GM18502 (cell line): ENCODE measurements at regions not wholly inside any gene's neighbourhood (a gene's known extent, or its start where the extent isn't known, plus 50 kb on each side); places are given as distances from the start of the nearest gene placed in this dataset.

Experiments
- ATAC-seq: cut with Tn5 transposase; IDR thresholded peaks from one replicate; pipeline ENCODE4 v1.9.1; 2021; ENCODE audit warnings: mild to moderate bottlenecking; ENCODE audit not compliant: unreplicated experiment, poor library complexity

DNA sequence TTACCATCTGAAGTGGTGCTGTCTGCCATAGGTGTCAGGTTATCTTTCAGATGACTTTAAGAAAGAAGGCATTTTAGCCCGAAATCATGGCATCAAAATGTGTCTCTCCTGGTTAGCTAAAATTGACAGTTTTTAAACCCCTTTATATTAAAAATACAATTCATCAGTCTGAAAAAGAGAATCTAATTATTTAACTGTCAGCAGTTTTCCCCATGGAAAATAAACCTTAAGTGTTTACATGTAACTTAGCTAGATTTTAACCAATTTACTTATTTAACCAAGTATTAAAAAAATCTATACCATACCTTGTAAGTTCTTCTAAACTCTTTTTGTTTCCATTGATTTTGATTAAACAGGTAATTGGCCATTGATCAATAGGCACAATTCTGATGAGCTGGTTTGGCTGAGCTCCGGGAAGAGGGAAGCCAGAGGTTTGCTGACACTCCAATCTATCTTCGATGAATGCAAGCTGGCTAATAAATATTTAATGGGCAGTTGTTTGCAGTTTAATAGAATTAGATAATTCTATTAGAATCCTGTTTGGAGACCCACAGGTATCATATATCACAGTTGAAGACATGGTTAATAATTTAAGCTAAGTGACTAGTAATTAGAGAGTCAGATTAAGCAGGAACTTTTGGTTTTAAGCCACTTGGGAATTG lies 114.0 kb downstream of the MAT2B start:
- ATAC-seq: no peak

DNA sequence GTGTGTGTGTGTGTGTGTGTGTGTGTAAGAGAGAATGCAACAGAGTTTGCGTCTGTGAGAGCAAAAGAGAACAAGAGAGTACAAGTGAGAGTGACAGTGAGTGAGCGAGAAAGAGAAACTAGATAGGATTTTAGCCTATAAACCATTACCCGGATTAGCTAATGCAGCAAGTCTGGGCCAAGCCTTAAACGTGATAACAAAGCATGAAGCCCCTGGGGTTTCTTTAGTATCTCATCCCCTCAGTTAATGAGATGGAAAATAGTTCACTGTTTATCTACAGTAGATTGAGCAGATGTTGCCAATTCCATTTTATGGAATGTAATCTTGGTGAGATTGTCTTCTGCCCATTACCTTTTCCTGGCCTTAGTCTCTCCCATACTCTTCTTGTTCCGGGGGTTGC lies 114.5 kb downstream of the MAT2B start:
- ATAC-seq: no peak

DNA sequence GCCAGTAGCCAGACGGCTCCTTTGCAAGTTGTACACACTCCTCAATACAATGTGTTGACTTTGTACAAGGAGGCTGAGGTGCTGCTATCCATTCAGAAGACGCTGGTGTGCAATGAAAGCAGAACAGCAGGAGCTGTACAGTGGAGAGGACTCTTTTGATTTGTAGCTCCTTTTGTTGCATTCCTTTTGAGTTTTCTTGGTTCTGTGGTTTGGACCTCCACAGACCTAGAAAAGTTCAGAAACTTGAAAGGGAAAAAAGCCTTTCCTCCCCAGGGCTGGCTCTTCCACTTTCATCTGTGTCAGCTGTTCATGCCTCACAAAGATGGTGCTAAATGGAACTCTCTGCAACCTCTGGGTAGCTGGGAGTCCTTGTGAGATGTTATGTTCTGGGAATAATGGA lies 117.4 kb downstream of the MAT2B start:
- no peak for ATAC-seq

DNA sequence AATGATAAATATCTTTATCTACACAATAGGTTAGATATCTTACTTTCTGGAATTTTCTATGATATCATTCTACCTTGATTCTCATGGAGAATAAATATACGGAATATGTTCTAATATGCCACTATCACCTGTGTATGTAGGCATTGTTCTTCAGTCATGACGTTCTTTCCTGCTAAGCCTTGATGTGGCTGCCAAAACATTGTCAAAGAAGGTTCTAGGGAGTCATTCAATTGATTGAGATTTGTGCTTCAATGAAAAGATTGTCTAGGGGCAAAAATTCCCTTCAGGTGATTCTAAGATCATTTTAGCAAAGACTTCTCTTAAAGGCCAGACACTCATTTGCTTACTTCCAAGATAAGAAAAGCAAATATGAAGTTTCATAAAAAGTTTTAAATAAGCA lies 118.1 kb downstream of the MAT2B start:
- ATAC-seq: no peak

DNA sequence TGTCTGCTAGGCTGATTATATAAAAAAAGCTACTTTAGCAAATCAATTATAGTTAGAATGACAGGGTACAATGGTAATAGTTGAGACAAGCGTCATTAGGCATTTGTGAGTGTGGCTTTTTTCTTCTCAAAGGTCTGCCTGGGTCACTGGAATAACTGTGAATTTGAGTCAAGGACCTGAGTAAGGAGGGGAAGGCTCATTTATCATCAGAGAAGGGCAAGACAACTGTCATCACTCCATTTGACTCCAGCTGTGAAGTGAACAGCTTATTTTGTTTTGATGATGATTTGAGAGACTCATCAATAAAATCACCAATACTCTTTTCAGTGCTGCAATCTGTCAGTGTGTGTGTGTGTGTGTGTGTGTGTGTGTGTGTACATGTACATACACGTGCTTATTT lies 118.6 kb downstream of the MAT2B start:
- ATAC-seq: no peak

DNA sequence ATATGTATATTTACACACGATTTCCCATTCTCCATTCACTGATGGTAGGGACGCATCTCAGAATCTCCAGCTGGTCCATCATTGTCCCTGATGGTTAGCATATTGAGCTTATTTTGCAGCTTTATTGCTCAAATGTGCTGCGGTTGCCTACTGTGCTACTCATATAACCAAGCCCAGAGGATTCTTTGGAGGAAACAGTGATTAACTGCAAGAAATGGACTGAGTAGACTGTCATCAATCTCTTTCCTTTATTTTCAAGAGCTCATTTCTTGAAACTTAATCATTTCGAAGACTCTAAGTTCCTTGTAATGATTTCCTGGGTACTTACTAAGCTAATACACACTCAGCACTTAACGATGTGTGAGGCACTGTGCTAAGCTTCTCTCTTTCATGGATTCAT lies 119.0 kb downstream of the MAT2B start:
- no peak for ATAC-seq

DNA sequence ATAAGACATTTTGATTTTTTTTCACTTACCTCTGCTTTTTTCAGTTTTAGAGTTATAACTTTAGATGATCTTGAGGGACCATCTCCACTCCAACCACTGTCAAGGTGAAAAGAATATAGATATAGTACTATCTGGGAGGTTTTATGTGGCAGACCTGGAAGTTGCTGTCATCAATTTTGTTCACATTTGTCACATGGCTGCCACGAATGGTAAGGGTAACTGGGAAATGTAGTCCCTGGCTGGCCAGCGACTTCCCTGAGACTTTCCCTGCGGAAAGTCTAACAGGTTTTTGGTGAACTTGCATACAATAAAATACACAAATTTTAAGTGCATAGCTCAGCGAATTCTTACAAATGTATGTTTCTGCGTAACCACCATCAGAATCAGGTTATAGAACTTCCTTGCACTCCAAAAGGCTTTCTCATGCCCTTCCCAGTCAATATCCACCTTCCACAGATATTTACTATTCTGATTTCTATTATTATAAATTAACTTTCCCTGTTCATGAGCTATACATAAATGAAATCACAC lies 121.5 kb downstream of the MAT2B start:
- ATAC-seq: no peak

DNA sequence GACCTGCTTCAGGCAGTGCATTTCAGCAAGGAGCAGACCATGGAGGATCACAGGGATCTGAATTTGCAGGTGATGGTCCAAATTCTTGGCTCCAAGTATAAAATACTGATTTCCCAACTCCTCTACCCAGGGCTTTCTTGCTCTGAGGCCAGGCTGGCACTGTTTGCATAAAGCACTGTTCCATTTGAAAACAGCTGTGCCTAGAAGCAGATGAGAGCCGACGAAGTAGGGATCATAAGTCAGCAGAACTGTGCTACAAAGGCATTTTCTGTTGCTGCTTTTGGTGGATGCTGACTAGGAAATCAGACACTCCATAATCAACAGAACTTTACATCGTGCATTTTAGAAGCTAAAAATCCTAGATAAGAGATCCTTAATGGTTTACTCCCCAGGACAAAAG lies 126.4 kb downstream of the MAT2B start:
- ATAC-seq: no peak

DNA sequence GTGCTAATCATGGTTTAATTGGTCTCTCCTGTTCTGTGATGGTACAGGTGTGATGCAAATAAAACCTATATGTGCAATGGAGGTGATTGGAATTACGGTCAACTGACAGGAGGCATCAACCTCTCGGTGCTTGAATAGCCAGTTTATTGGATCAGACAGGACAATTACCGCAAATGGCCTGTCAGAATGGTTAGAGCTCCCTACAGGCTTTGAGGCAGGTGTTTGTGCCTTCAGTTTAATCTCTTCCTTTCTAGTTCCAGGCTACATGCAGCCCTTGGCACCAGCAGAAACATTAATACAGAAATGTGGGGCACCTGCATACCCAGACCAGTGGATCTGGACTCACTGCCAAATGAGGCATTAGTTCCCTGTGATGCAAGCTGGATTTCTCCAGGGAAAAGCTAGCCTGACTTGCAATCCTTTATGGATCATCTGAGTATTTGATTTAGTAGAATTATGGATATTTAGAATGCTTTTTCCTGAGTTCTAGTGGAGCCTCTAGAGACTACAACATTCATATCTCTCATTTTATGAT lies 128.6 kb downstream of the MAT2B start:
- no peak for ATAC-seq

DNA sequence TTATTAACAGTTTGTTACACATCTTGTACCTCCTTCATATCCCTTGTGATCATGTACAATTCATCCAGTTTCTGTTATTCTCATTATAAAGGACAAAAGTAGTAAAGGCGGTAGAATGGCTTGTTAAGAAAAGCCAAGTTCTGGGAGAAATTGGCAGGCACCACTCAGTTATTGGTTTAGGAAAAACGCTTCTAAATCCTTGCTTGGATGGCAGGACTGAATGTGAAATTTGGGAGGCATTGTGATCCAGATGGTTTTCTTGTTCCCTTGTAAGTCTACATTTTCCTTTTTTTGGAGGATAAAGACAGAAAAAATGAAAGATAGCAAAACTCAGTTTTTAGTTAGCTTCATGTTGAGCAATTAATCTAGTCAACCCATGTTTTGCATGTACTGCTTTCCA lies 130.2 kb downstream of the MAT2B start:
- ATAC-seq: no peak

DNA sequence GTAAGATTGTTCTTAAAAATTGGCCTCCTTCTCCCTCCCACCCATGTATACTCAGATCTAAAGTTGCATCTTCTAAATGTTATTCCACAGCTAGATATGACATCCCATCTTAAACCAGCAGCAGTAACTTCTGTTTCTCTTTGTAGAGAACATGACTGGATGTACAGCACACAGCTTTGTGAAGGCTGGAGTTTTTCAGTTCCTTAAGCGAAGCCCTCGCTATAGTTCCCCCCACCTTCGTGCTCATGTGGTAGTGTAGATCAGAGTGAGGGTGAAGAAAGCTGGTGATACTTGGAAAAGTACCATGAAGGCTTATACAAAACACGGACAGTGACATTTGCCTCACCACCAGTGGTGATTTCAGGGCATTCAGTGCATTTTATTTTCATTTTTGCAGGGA lies 137.5 kb downstream of the MAT2B start:
- no peak for ATAC-seq

DNA sequence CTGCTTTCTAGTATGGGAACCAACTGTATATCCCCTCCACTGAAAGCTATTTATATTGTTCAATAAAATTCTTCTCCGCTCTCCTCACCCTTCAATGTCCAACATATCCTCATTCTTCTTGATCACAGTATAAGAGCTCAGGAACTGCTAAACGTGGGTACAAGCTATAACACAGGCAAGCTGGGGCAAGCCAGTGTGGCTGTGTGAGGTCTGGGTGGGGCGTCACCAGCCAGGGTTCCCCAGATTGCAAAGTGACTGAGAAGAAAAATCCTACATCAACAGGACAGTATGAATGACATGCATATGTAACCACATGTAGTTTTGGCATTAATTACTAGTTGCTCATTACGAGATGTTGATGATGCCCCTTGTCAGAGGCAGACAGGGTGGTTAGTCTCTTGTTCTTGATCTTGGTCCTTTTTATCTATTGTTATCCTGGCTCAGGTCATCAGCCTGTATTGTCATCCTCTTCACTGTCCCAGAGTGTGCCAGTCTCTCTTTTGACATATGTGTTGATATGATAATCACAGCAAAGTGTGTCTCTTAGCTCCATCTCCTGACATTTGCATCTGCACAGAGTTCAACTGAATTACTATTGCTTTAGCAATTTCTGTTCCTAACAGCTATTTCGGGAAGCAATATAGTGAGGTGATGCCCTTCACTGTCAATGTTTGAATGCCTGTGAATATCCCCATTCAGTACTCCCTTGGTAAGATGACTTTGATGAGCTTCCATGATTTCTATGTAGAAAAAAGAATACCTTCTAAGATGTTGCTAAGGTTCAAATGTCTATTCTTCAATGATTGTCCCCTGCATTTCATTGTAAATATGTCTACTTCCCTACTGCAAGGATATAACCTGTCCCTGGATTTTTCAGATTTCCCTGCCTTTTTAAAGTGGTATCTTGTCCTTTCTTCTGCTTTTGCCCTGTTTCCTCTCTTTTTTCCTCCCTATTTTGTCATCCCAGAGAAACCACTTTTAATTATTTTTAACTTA lies 140.3 kb downstream of the MAT2B start:
- no peak for ATAC-seq

DNA sequence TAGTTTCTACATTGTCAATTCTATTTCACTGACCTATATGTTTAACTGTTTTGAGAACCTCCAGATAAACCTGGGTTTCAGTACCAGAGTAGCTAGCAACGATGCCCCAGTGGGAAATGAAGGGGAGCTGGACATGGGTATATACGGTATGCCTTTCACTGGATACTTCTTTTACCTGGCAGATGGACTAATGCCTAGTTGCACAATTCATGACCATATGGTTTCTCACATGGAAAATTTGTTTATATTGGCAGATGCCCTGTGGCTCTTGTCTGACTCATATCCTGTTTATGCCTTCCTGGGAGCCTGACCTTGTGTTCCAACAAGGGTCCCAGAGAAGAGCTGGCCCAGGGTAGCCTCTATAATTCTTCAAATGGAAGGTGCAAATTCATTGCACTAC lies 144.1 kb downstream of the MAT2B start:
- ATAC-seq: no peak

DNA sequence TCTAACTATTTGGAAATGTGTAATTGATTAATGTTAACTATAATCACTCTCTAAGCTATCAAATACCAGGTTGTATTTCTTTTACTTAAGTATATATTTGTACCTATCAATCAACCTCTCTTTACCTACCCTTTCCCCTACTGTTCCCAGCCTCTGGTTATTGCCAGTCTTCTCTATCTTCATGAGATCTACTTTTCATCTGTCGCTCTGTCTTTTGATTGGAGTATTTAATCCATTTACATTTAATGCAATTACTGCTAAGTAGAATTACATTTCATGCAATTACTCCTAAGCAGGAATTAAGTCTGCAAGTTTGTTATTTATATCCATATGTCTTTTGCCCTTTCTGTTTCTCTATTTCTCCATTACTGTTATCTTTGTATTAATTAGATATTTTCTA lies 148.1 kb downstream of the MAT2B start:
- ATAC-seq: no peak

DNA sequence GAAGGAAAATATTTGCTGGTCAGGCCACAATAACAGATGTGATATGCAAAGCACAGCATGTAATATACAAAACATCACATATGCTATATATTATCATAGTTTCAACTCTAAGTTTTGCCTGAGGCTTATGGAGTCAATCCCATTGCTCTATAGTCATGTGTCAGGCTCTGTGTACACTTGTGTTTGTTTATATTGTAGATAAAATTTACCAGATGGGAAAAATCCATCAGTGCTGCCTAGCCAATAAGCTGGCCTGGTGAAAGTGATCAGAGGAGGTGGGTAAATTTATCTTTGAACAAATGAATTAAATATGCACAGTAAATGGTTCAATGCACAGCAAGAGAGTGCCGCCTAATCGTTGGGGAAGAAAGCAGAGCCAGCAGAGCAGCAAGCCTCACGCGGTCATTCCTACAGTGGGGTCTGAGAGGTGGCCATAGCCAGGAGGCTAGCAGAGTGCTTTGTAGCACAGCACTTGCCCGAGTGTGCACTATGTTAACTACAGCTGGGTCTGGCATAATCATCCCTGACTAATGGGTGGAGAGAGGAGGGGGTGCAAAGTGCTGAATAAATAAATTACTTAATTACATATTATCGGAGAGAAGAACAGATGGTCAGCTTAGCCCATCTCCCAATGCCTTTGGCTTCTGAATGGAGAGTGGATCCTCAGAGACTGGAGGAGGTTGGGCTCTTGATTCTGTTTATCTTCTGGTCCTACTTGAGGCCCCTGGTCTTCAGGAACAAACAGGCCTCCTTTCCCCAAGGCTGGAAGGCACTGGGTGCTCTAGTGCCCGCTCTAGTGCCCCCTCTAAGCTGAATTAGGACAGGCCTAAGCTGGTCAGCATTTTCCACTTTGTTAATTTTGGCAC lies 153.5 kb downstream of the MAT2B start:
- ATAC-seq: no peak

DNA sequence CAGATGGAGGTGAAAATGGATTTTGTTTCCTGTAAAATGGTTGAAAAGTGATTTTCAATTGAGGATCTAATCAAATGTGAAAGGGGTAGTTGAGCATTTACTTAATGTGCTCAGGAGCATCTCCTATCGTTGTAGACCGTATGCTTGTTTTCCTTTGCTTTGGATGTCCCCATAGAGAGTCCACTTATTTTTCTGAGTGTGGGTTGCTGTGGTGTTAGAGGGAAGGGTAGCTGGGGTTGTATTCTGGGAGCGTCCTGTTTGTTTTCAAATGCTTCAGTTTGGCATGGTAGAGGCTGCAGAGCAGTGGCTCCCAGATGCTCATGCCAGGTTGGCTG lies 154.1 kb downstream of the MAT2B start:
- ATAC-seq: no peak

DNA sequence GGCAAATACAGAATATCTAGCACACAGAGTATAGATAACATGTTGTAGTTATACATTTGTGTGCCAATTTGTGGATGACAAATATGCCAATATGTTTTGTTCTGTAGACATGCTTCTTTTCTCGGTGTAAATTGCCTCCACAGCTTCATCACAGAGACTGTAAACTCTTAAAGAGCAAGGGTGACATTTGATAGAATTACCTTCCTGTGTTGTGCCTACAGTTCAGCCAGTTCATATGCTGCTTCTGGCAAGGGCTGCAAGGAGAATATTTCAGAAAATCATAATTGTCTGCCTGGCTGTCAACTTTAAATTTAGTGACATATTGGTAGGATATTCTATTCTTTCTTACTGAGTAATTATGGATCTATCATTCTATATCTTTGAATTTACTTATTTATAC lies 155.1 kb downstream of the MAT2B start:
- no peak for ATAC-seq

DNA sequence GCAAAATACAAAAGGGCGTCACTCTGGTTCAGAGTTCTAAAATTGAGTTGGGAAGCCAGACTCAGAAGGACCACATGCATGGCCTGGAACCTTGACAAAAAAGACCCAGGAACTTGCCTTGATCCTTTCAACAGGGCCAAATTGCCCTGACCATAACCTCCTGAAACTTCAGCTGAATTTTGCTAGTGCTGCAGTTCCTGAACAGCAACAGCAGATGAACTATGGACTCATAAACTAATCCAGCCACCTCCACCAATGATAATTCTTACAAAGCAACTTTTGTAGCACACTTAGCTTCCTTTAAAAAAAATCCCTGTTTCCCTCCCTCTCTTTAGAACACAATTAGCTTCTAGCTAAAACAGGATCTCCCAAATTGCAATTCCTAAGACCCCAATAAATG lies 155.9 kb downstream of the MAT2B start:
- no peak for ATAC-seq

DNA sequence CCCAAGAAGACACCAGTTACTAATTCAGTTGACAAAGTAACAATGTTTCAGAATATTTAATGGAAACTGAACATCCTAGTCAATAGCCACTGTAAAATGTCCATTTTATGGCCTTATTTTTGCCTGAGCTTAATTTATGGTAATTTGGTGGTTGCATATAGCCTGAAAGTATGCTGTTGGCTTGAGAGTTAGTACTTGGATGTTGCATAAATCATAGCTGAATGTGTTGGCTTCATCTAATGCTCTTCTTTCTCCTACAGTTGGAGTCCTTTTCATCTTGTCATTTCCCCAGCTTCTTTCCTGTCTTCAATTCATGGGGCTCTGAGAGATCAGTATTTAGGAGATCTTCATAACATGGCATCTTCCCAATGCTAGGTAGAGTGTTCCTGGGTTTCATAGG lies 164.6 kb downstream of the MAT2B start:
- ATAC-seq: no peak

DNA sequence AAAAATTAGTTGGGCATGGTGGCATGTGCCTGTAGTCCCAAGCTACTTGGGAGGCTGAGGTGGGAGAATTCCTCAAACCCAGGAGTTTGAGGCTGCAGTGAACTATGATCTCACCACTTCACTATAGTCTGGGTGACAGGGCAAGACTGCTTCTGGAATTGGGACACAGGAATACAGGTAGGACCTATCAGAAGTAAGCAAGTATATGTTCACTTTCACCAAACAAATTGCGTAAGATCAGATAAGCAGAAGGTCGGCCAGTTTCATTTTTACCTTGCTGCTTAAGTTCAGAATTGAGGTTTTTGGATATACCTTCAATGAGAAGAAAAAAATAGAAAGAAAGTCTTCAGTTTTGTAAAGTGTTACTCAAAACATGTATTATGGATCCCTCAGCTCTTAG lies 171.7 kb downstream of the MAT2B start:
- ATAC-seq: no peak
